Glomerular visceral epithelial cell (primary cell): ENCODE measurements at regions not wholly inside any gene's neighbourhood (a gene's known extent, or its start where the extent isn't known, plus 50 kb on each side); places are given as distances from the start of the nearest gene placed in this dataset.
"Not testable (repeated sequence)": the region's sequence is repeated elsewhere in the genome, so short reads cannot be mapped to it uniquely, and the experiment has no call there.

Source experiments
- DNase-seq: peaks from one replicate; pipeline ENCODE4 v3.0.0-alpha.2; 2016; ENCODE audit errors: extremely low spot score

GRCh38 chr3:135636596-135636995, 328.9 kb upstream of the PPP2R3A start:
- no peak for DNase-seq

GRCh38 chr3:135637013-135637412, 328.5 kb upstream of the PPP2R3A start:
- no peak for DNase-seq

DNA sequence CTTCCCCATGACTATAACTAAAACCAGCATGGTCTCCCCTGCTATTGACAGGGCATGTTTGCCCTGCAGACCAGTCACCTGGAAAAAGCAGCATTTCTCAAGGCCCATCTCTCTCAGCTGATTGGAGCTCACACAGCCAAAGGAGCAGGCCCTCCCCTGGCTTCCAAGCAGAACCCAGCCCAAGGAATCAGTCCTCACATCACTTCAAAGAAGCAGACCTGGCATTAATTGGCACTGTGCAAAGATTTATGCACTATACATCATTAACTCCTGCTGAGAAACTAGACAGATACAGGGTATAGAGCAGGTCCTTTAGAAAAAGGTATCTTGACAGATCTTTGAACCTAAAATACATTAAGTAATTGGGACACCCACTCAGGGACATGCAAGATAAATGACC, 323.8 kb upstream of the PPP2R3A start:
- no peak for DNase-seq

DNA sequence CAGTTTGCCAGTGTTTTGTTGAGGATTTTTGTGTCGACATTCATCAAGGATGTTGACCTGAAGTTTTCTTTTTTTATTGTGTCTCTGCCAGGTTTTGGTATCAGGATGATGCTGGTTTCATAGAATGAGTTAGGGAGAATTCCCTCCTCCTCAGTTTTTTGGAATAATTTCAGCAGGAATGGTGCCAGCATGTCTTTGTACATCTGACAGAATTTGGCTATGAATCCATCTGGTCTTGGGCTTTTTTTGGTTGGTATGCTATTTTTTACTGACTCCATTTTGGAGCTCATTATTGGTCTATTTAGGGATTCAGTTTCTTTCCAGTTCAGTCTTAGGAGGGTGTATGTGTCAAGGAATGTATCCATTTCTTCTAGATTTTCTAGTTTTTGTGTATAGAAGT, 320.0 kb upstream of the PPP2R3A start:
- no peak for DNase-seq

- DNase-seq = no peak
These were observed 318.7 kb upstream of the PPP2R3A start for GRCh38 chr3:135646873-135647272.

DNA sequence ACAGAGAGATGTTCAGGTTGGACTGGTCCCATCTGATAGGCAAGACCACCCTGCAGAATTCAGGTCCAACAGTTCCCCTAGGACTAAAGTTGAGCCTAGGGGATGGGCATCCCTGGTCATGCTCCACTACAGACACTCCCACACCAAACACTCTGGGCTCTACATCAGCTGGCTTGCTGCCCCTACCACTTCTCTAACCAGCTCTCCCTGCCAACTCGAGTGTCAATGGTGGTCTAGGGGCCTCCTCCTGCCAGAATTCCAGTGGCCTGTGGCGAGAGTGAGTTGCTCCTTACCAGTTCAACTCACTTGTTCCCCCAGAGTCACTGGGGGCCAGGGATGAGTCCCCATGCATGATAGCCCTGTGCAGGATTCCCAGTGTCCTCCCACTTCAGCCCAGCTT, 316.2 kb upstream of the PPP2R3A start:
- DNase-seq = no peak

DNA sequence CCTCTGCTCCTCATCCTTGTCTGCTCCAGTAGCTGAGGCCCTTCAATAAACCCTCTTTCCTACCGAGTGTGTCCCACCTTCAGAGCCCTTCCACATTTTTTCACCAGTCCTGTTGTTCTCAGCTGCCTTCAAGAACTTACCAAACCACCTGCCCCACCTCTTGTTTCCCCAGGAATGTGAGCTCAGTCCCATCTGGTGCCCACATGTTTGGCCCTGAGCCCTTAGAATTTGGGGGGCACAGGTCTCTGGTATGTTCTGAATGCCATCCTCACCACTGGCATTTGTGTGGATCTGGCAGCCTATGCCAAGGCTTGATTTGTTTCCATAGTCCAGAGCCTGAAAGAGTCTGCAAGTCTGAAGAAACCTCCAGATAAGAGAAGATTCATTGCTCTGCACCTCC, 315.2 kb upstream of the PPP2R3A start:
- no peak for DNase-seq

DNA sequence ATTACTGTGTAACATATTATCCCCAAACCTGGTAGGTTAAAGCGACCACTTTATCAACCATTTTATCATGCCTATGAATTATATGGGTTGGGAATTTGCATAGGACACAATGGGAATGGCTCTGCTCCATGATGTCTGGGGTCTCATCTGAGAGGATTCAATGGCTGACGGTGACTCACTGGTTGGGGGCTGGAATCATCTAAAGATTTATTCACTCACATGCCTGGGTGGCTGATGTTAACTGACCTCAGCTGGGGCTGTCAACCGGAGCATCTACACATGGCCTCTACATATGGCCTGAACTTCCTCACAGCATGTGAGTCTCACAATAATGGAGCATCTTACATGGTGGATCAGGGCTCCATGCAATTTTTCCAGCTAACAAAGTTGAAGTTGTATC, 313.1 kb upstream of the PPP2R3A start:
- DNase-seq = no peak

DNA sequence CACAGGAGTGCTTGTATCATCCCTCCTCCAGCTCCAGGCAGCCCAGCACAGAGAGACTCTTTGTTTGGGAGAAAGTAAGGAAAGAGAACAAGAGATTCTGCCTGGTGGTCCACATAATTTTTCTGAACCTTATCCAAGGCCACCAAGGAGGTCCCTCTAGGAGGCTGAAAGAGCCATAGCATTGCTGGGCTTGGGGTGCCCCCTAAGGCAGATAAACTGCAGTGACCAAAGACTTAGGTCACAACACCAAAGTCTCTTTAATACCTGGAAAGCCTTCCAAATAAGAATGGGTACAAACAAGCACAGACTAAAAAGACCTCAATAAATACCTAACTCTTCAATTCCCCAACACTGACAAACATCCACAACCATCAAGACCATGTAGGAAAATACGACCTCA, 310.2 kb upstream of the PPP2R3A start:
- DNase-seq = no peak

DNA sequence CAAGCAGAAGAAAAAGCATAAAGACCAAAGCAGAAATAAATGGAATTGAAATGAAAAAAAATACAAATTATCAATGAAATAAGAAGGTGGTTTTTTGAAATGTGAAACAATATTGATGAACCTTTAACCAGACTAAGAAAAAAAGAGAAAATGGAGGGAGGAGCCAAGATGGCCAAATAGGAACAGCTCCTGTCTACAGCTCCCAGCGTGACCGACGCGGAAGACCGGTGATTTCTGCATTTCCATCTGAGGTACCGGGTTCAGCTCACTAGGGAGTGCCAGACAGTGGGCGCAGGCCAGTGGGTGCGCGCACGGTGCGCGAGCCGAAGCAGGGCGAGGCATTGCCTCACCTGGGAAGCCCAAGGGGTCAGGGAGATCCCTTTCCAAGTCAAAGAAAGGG, 307.1 kb upstream of the PPP2R3A start:
- not testable (repeated sequence) for DNase-seq

DNA sequence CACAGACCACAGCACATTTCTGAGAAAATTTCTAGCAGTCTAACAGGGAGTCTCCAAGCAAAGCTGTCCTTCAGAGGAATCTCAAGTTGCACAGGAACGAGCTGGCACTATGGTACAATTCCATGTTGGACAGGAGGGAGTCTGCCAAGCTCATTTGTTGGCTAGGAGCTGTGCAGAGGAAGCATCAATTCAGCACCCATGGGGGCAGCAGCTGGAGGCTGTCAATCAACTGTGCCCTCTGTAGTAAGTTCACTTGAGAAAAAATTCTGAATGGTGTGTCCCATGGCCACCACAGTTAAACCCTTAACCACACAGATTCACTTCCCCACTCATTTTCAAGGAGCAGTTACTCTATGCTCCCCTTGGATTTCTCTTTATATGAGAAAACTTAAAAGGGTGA, 298.5 kb upstream of the PPP2R3A start:
- DNase-seq = no peak

DNA sequence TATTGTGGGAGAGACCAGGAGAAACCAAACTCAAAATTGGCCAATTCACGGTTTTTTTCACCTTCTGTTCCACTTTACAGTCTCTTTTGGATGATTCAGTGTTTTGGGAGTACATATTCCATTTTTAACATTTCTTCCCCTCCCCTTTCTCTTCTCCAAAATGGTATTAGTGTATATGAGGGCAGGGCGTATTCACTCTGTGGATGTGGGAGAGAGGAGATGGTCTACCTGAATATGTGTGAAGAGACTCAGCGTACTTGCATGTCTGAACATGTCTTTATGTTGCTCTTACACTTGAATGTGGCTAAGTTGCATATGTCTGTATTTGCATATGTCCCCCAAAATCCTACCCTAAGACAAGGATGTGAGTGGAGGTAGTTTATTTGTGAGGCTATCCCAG, 291.0 kb upstream of the PPP2R3A start:
- no peak for DNase-seq

GRCh38 chr3:135678386-135678785, 287.1 kb upstream of the PPP2R3A start:
- no peak for DNase-seq

DNA sequence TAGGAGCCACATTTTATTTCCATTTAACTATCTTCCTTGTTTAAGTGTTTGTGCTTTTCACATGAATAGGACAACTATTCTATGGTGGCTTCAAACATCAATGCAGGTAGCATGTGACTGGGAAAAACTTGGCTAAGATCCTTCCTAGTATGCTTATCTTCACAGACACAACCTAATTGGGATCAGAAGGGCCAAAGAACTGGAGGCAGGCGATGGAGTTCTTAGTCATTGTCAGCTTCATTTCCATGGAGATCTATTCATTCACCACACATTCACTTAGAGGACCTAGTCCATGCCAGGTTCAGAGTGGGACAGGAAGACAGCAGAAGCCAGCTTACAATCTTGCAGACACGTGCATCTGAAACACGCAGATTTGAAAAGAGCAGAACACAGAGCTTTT, 277.5 kb upstream of the PPP2R3A start:
- DNase-seq = no peak

GRCh38 chr3:135690664-135691063, 274.9 kb upstream of the PPP2R3A start:
- no peak for DNase-seq

DNA sequence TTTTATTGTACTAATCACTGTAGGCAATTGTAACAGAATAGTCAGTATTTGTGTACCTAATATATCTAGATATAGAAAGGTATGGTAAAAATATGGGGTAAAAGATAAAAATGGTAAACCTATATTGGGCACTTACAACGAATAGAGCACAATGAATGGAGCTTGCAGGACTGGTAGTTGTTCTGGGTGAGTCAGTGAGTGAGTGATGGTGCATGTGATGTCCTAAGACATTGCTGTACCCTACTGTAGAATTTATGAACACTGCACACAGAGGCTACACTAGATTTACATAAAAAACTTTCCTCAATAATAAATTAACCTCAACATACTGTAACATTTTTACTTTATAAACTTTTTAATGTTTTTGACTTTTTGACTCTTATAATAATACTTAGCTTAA, 274.3 kb upstream of the PPP2R3A start:
- DNase-seq = no peak

- DNase-seq = no peak
These were observed 271.4 kb upstream of the PPP2R3A start for GRCh38 chr3:135694142-135694541.

- no peak for DNase-seq
These were observed 265.8 kb upstream of the PPP2R3A start for GRCh38 chr3:135699741-135700140.

- peak; percentile 0 for DNase-seq
These were observed 258.7 kb upstream of the PPP2R3A start for GRCh38 chr3:135706758-135707375.

- no peak for DNase-seq
These were observed 246.1 kb upstream of the PPP2R3A start for GRCh38 chr3:135719449-135719848.

DNA sequence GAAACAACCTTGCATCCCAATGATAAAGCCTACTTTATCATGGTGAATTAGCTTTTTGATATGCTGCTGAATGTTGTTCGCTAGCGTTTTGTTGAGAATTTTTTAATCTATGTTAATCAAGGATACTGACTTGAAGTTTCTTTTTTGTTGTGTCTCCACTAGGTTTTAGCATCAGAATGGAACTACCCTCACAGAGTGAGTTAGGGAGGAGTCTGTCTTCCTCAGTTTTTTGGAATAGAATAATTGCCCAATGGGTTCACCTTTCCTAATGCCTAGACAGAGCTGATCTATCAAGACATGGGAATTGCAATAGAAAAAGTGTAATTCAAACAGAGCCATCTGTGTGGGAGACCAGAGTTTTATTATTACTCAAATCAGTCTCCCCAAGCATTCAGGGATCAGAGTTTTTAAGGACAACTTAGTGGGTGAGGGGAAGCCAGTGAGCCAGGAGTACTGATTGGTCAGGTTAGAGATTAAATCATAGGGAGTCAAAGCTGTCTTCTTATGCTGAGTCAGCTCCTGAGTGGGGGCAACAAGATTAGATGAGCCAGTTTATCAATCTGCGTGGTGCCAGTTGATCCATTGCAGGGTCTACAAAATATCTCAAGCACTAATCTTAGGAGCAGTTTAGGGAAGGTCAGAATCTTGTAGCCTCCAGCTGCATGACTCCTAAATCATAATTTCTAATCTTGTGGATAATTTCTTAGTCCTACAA, 237.4 kb upstream of the PPP2R3A start:
- no peak for DNase-seq

DNA sequence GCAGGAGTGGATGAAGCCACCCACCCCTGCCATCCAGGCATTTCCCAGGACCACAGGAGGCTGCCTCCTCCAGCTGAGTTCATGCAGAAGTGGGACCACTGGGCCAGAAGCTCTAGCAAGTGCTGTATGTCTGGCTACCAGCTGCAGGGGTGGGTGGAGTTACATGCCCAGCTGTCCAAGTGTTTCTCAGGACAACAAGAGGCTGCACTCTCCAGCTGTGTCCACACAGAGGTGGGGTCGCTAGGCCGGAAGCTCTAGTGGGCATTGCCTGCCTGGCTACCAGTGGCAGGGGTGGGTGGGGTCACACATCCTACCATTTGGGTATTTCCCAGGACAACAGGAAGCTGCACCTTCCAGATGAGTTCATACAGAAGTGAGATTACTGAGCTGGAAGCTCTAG, 234.0 kb upstream of the PPP2R3A start:
- DNase-seq = no peak

DNA sequence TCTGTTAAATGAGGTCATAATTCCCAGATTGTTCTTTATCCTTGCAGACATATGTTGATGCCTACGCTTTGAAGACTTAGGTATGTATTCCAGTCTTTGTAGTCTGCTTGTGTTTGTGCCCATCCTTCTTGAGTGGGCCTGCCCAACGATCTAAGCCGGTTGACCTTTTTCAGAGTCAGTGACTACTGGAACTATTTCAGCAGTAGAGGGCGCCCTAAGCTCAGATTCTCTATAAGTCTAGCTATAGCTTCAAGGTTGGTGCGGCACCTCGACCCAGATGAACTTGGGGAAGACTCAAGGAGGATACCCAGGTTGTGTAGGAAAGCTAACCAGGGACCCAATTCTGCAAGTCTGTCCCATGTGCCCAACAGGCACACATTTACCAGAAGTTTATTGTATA, 228.8 kb upstream of the PPP2R3A start:
- DNase-seq = peak; percentile 43

- no peak for DNase-seq
These were observed 225.7 kb upstream of the PPP2R3A start for GRCh38 chr3:135739779-135740178.
